ENCODE measurements at regions not wholly inside any gene's neighbourhood (a gene's known extent, or its start where the extent isn't known, plus 50 kb on each side); places are given as distances from the start of the nearest gene placed in this dataset.

- Mint-ChIP-seq H3K27me3 (no peaks in the 10 kb centered on the region), H3K27ac (no peak overlapping the region), H3K4me1 (no peaks in the 10 kb centered on the region), H3K9me3 (no peaks in the 10 kb centered on the region), H3K36me3 (ENCODE audit: low read depth) (no peaks in the 10 kb centered on the region), H3K4me3 (no peak overlapping the region)
- DNase-seq: peak; percentile 12
- ChIA-PET CTCF (no interaction called here), POLR2A (no interaction called here)
Measured at GRCh38 chr10:43863859-43864591, 215.3 kb upstream of the ZNF32 start.

GRCh38 chr10:43863270-43863669 is 214.6 kb upstream of the ZNF32 start:
- H3K27me3 Mint-ChIP-seq: no peaks in the 10 kb centered on the region
- peak; percentile 10 for DNase-seq
- ChIA-PET CTCF (no interaction called here), POLR2A (no interaction called here)
- H3K4me1 Mint-ChIP-seq: no peaks in the 10 kb centered on the region
- H3K27ac Mint-ChIP-seq: no peak overlapping the region
- no peak overlapping the region for H3K4me3 Mint-ChIP-seq
- H3K9me3 Mint-ChIP-seq: no peaks in the 10 kb centered on the region
- H3K36me3 Mint-ChIP-seq (ENCODE audit: low read depth): no peaks in the 10 kb centered on the region

GRCh38 chr10:43862756-43863155 is 214.1 kb upstream of the ZNF32 start:
- no peaks in the 10 kb centered on the region for H3K4me1 Mint-ChIP-seq
- H3K27ac Mint-ChIP-seq: no peak overlapping the region
- ChIA-PET CTCF (no interaction called here), POLR2A (no interaction called here)
- no peaks in the 10 kb centered on the region for H3K27me3 Mint-ChIP-seq
- no peaks in the 10 kb centered on the region for H3K36me3 Mint-ChIP-seq (ENCODE audit: low read depth)
- DNase-seq: no peak
- H3K4me3 Mint-ChIP-seq: no peak overlapping the region
- no peaks in the 10 kb centered on the region for H3K9me3 Mint-ChIP-seq

DNA sequence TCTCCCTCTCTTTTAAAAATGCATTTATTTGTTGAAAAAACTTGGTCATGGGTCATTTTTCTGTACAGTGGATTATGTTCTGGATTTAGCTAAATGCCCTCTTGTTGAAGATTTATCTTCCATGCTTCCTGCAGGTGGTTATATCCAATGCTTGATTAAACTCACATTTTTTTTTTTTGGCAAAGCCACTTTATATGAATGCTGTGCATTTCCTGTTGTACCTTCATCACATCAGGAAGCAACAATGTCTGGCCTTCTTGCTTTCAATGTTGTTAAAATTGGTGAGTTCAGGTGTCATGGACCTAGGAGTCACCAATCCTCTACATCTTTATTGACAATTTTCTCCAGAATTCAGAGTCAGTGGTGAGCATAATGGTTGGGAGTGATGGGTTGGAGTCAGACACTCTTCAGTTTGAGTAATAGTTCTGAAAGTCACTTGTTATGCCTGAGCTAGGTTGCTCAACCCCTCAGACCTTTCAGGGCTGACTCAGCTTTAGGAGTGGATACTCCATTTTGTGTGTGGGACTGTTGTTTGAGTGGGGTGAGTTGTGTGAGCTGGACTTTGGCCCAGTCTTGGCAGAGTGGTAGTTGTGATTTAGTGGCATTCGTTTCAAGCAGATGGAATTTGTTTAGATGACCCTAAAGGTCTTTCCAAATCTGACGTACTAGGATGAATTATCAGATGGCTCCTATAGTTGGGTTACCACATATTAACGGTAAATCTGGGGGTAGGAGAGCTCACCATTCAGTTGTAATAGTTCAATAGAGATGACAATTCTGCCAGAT is 213.5 kb upstream of the ZNF32 start:
- CTCF ChIA-PET: no interaction called here

DNA sequence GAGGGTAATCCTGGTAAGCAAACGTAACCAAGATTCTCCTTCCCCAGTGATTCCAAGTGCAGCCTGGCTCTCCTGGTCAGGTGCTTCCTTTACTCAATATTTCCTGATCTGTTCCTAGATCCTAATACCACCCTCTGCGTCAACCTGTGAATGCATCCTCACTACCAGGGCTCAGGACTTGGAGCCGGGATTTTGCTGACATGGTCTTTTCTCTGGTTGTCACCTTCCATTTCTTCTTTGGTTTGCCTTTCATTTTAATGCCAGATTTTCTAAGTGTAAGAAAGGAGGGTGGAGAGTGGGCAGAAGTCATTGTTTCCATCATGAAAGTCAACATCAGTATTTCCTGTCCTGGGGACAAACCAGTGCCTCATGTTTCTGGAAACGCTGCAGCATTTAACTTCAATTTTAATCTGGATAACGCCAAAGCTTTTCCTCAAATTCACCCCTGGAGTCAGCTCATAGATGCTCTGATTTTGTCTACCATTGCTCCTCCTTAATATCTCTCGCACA is 210.4 kb upstream of the ZNF32 start:
- no peaks in the 10 kb centered on the region for H3K36me3 Mint-ChIP-seq (ENCODE audit: low read depth)
- no peak overlapping the region for H3K27ac Mint-ChIP-seq
- DNase-seq: no peak
- ChIA-PET POLR2A (no interaction called here), CTCF (no interaction called here)
- H3K9me3 Mint-ChIP-seq: no peaks in the 10 kb centered on the region
- H3K27me3 Mint-ChIP-seq: no peaks in the 10 kb centered on the region
- H3K4me3 Mint-ChIP-seq: no peak overlapping the region
- H3K4me1 Mint-ChIP-seq: no peaks in the 10 kb centered on the region

More for the DNA sequence above, 213.5 kb upstream of the ZNF32 start:
- Mint-ChIP-seq H3K9me3 (no peaks in the 10 kb centered on the region), H3K36me3 (ENCODE audit: low read depth) (no peaks in the 10 kb centered on the region), H3K4me1 (no peaks in the 10 kb centered on the region), H3K27me3 (no peaks in the 10 kb centered on the region), H3K4me3 (no peak overlapping the region), H3K27ac (no peak overlapping the region)
- DNase-seq: no peak
- POLR2A ChIA-PET: no interaction called here

DNA sequence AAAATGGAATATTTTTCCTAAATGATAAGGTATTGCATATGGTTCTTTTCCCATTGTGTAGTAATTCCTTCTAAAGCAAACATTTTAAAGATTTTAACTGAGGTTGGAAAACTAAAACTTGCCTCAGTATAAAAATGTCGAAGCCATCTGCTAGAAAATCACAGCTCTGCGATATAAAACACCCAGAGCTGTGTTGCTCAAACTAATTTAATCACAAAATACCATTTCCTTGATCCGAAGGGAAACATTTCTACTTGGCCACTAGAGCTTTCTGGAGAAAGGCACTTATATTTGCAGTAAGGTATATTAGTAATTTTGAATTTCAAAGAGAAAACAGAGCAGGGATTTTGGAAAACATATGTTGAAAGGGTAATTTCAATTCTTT is 209.2 kb upstream of the ZNF32 start:
- Mint-ChIP-seq H3K4me1 (no peaks in the 10 kb centered on the region), H3K4me3 (no peak overlapping the region), H3K27me3 (no peaks in the 10 kb centered on the region), H3K36me3 (ENCODE audit: low read depth) (no peaks in the 10 kb centered on the region), H3K27ac (no peak overlapping the region), H3K9me3 (no peaks in the 10 kb centered on the region)
- ChIA-PET CTCF (no interaction called here), POLR2A (no interaction called here)
- no peak for DNase-seq

- Mint-ChIP-seq H3K4me1 (no peaks in the 10 kb centered on the region), H3K27ac (no peak overlapping the region), H3K9me3 (no peaks in the 10 kb centered on the region), H3K27me3 (no peaks in the 10 kb centered on the region), H3K4me3 (no peak overlapping the region), H3K36me3 (ENCODE audit: low read depth) (no peaks in the 10 kb centered on the region)
- peak; percentile 14 for DNase-seq
- POLR2A ChIA-PET: no interaction called here
- CTCF ChIA-PET: no interaction called here
Measured at GRCh38 chr10:43857206-43857930, 208.7 kb upstream of the ZNF32 start.

GRCh38 chr10:43856299-43856698 is 207.6 kb upstream of the ZNF32 start:
- ChIA-PET POLR2A (no interaction called here), CTCF (no interaction called here)
- DNase-seq: no peak
- H3K9me3 Mint-ChIP-seq: no peaks in the 10 kb centered on the region
- no peaks in the 10 kb centered on the region for H3K36me3 Mint-ChIP-seq (ENCODE audit: low read depth)
- no peaks in the 10 kb centered on the region for H3K27me3 Mint-ChIP-seq
- H3K27ac Mint-ChIP-seq: no peak overlapping the region
- H3K4me3 Mint-ChIP-seq: no peak overlapping the region
- no peaks in the 10 kb centered on the region for H3K4me1 Mint-ChIP-seq

- no peaks in the 10 kb centered on the region for H3K36me3 Mint-ChIP-seq (ENCODE audit: low read depth)
- DNase-seq: peak; percentile 15
- ChIA-PET CTCF (no interaction called here), POLR2A (no interaction called here)
- no peaks in the 10 kb centered on the region for H3K9me3 Mint-ChIP-seq
- H3K27ac Mint-ChIP-seq: no peak overlapping the region
- no peaks in the 10 kb centered on the region for H3K4me1 Mint-ChIP-seq
- H3K4me3 Mint-ChIP-seq: no peak overlapping the region
- no peaks in the 10 kb centered on the region for H3K27me3 Mint-ChIP-seq
Measured at GRCh38 chr10:43855667-43856210, 207.1 kb upstream of the ZNF32 start.

DNA sequence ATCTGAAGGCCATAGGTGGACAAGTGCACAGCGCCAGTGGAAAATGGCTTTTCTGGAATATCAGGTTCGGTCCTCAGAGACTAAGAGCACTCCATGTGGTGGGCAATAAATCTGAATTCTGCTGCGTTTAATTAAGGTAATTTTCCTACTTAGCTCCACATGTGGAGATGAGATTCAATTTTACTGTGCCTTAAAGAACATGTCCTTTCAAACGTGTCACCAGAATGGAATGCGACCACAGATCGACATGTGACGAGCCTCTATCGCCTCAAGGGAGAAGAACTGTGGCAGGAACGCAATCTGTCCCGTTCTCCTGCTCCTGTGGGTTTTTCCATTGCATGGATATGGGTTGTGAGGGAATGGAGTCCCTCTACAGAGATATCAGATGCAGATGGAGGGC is 205.3 kb upstream of the ZNF32 start:
- Mint-ChIP-seq H3K36me3 (ENCODE audit: low read depth) (no peaks in the 10 kb centered on the region), H3K4me3 (no peak overlapping the region), H3K27ac (no peak overlapping the region), H3K27me3 (no peaks in the 10 kb centered on the region), H3K4me1 (no peaks in the 10 kb centered on the region), H3K9me3 (no peaks in the 10 kb centered on the region)
- DNase-seq: no peak
- CTCF ChIA-PET: no interaction called here
- POLR2A ChIA-PET: no interaction called here

DNA sequence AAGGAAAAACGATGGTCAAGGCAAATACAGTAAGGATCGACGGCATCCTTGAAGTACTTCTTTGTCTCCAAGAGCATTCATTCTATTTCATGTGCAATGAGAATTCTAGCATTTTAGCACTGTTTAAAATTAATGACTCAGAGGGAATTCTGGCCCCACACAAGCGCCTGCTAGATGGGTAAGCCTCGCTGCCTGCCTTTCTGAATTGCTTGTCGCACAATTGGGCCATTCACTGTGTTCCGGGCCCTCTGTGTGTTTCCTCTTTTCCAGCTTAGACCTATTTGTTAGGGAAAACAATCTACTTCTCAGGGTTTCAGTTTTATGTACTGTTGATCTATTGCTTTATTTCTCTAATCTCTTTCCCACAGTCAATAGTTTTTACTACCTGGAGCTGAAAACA is 204.7 kb upstream of the ZNF32 start:
- no peaks in the 10 kb centered on the region for H3K27me3 Mint-ChIP-seq
- ChIA-PET POLR2A (no interaction called here), CTCF (no interaction called here)
- no peak for DNase-seq
- H3K4me3 Mint-ChIP-seq: no peak overlapping the region
- H3K27ac Mint-ChIP-seq: no peak overlapping the region
- no peaks in the 10 kb centered on the region for H3K9me3 Mint-ChIP-seq
- H3K36me3 Mint-ChIP-seq (ENCODE audit: low read depth): no peaks in the 10 kb centered on the region
- no peaks in the 10 kb centered on the region for H3K4me1 Mint-ChIP-seq

DNA sequence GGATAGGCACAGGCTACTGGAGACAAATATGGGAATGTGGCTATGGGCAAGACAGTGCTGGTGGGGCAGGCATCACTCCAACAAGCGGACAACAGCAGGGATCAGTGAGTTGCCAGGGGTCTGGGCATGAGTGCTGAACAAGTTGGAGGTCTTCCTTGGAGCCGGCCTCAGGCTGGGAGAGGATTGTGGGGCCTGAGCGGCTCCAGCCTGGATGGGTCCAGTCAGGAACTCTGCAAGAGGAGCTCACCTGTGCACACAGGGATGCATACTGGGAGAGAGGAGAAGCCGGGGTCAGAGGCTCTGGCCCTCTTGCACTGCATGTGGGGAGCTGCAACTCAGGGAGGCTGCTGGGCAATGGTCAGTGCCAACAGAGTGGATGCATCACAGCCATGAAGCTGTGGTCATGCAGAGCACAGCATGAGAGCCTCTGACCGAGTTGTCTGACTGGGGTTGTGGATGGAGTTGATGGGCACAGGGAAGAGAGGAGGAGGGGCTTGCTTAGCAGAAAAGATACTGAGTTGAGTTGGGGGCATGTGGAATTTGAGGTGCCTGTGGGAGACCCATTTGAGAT is 204.0 kb upstream of the ZNF32 start:
- Mint-ChIP-seq H3K4me1 (no peaks in the 10 kb centered on the region), H3K4me3 (no peak overlapping the region), H3K27me3 (no peaks in the 10 kb centered on the region), H3K9me3 (no peaks in the 10 kb centered on the region), H3K36me3 (ENCODE audit: low read depth) (no peaks in the 10 kb centered on the region), H3K27ac (no peak overlapping the region)
- no peak for DNase-seq
- POLR2A ChIA-PET: no interaction called here
- CTCF ChIA-PET: no interaction called here

- no peaks in the 10 kb centered on the region for H3K27me3 Mint-ChIP-seq
Measured at GRCh38 chr10:43852149-43852548, 203.5 kb upstream of the ZNF32 start.

More at GRCh38 chr10:43852149-43852548, 203.5 kb upstream of the ZNF32 start:
- no peaks in the 10 kb centered on the region for H3K9me3 Mint-ChIP-seq
- ChIA-PET CTCF (no interaction called here), POLR2A (no interaction called here)
- peaks cover 1% of the 10 kb centered on the region for H3K4me1 Mint-ChIP-seq
- no peak overlapping the region for H3K27ac Mint-ChIP-seq
- DNase-seq: no peak
- H3K36me3 Mint-ChIP-seq (ENCODE audit: low read depth): no peaks in the 10 kb centered on the region
- H3K4me3 Mint-ChIP-seq: no peak overlapping the region
